HG03442 (cell line): ENCODE measurements at regions not wholly inside any gene's neighbourhood (a gene's known extent, or its start where the extent isn't known, plus 50 kb on each side); places are given as distances from the start of the nearest gene placed in this dataset.
"Not testable (repeated sequence)": the region's sequence is repeated elsewhere in the genome, so short reads cannot be mapped to it uniquely, and the experiment has no call there.

Source experiments
- ATAC-seq: cut with Tn5 transposase; IDR thresholded peaks from one replicate; pipeline ENCODE4 v1.9.1; 2021; ENCODE audit warnings: mild to moderate bottlenecking, moderate library complexity; ENCODE audit not compliant: unreplicated experiment

GRCh38 chr4:29117231-29117722 is 1602.9 kb upstream of the PCDH7 start:
- not testable (repeated sequence) for ATAC-seq

- ATAC-seq = no peak
These were observed 1598.6 kb upstream of the PCDH7 start for GRCh38 chr4:29121586-29121985.

GRCh38 chr4:29128810-29129209 is 1591.4 kb upstream of the PCDH7 start:
- no peak for ATAC-seq

GRCh38 chr4:29131304-29131703 is 1588.9 kb upstream of the PCDH7 start:
- ATAC-seq = no peak

GRCh38 chr4:29142708-29143107 is 1577.5 kb upstream of the PCDH7 start:
- no peak for ATAC-seq

GRCh38 chr4:29151584-29151983 is 1568.6 kb upstream of the PCDH7 start:
- no peak for ATAC-seq

GRCh38 chr4:29153642-29154041 is 1566.5 kb upstream of the PCDH7 start:
- no peak for ATAC-seq

- ATAC-seq = no peak
These were observed 1544.9 kb upstream of the PCDH7 start for GRCh38 chr4:29175291-29175690.

GRCh38 chr4:29199025-29199424 is 1521.1 kb upstream of the PCDH7 start:
- ATAC-seq = no peak

- no peak for ATAC-seq
These were observed 1520.7 kb upstream of the PCDH7 start for GRCh38 chr4:29199485-29199884.

- ATAC-seq = no peak
These were observed 1507.1 kb upstream of the PCDH7 start for GRCh38 chr4:29213020-29213419.

- no peak for ATAC-seq
These were observed 1499.4 kb upstream of the PCDH7 start for GRCh38 chr4:29220761-29221160.

- no peak for ATAC-seq
These were observed 1495.3 kb upstream of the PCDH7 start for GRCh38 chr4:29224911-29225310.

- ATAC-seq = no peak
These were observed 1479.5 kb upstream of the PCDH7 start for GRCh38 chr4:29240641-29241040.

- ATAC-seq = no peak
These were observed 1477.1 kb upstream of the PCDH7 start for GRCh38 chr4:29243054-29243453.

- ATAC-seq = no peak
These were observed 1476.3 kb upstream of the PCDH7 start for GRCh38 chr4:29243851-29244250.

- no peak for ATAC-seq
These were observed 1460.6 kb upstream of the PCDH7 start for GRCh38 chr4:29259556-29259955.

- no peak for ATAC-seq
These were observed 1457.2 kb upstream of the PCDH7 start for GRCh38 chr4:29262986-29263385.

GRCh38 chr4:29276150-29276549 is 1444.0 kb upstream of the PCDH7 start:
- ATAC-seq = no peak

GRCh38 chr4:29277381-29277780 is 1442.8 kb upstream of the PCDH7 start:
- no peak for ATAC-seq

GRCh38 chr4:29278585-29278984 is 1441.6 kb upstream of the PCDH7 start:
- no peak for ATAC-seq

GRCh38 chr4:29289118-29289517 is 1431.1 kb upstream of the PCDH7 start:
- ATAC-seq = no peak

- ATAC-seq = no peak
These were observed 1424.9 kb upstream of the PCDH7 start for GRCh38 chr4:29295280-29295679.

GRCh38 chr4:29304595-29304994 is 1415.6 kb upstream of the PCDH7 start:
- no peak for ATAC-seq
